H54 (cell line): ENCODE measurements at regions not wholly inside any gene's neighbourhood (a gene's known extent, or its start where the extent isn't known, plus 50 kb on each side); places are given as distances from the start of the nearest gene placed in this dataset.

ENCODE experiments used
- DNase-seq: peaks from one replicate; pipeline ENCODE4 v3.0.0; 2011; ENCODE audit warnings: low spot score, mixed read lengths; ENCODE audit not compliant: insufficient read length
- FAIRE-seq: peaks from 3 replicates; lab custom pipeline; 2011; peaks lifted over from hg19 to GRCh38; lab: Jason Lieb, UNC
- POLR2A ChIP-seq: IDR thresholded peaks from 2 replicates; pipeline ENCODE4 v1.6.1; 2011; ENCODE audit warnings: low read depth, mild to moderate bottlenecking, low read length

DNA sequence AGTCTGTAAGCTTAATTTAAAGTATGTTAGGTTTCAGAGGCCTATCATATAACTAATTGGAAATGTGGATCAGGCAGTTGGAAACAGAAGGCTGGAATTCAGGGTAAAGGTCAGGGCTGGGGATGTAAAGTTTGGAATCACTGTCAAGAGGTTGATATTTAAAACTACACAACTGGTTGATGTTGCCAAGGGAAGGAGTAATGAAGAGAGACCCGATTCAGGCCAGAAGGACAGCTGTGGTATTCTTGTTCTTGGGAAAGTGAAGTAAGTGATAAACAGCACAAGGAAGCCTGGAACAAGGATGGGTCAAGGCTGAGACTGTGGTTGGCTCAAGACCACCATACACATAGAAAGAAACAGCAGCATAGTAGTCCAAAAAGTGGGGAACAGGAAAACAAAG lies 654.2 kb downstream of the NTRK3 start:
- no peak for DNase-seq
- no peak for TF ChIP-seq POLR2A
- no peak for FAIRE-seq

- FAIRE-seq (no peak), DNase-seq (no peak)
- TF ChIP-seq POLR2A, result no peak
Measured at GRCh38 chr15:87599616-87600015, 656.9 kb downstream of the NTRK3 start.

- no peak for TF ChIP-seq POLR2A
- DNase-seq, result no peak
- no peak for FAIRE-seq
Measured at GRCh38 chr15:87597346-87598052, 659.0 kb downstream of the NTRK3 start.

DNA sequence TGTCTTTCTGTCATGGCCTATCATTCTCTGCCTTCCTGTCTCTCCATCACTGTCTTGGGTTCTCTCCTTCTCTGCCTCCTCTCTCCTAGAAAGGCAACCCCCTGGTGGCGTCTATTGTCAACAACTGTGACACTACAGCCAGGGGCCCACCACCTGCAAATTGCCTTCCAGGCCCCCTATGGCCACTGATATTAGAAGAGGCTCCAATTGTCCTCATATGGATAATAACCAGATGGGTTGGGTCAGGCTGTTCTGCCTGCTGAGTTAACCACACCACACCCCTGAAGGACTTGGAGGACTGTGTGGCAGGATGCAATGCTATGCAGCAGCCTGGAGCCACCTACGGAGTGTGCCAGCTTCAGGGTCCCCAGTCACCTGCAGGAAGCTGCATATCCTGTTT lies 665.0 kb downstream of the NTRK3 start:
- FAIRE-seq (no peak), DNase-seq (no peak)
- no peak for TF ChIP-seq POLR2A

GRCh38 chr15:87591042-87591441 lies 665.5 kb downstream of the NTRK3 start:
- DNase-seq (no peak), FAIRE-seq (no peak)
- TF ChIP-seq POLR2A, result no peak

DNA sequence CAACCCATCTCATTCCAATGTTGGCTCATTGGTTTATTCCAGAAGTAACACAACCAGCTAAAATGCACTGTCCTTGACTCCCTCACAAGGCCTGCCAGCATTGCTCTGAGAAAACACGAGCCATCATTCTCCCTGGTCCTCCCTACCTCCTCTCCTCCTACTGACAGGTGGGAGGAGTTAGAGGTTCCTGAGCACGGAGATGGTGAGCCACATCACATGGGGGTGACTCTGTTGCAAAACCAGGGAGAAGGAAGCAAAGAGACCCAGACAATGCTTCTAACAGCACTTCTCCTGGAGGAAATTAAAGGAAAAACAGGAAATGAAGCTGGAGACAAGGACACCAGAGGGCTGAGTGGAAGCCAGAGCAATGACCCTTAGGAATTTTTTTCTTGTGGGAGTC lies 667.4 kb downstream of the NTRK3 start:
- DNase-seq, result no peak
- TF ChIP-seq POLR2A, result no peak
- no peak for FAIRE-seq

DNA sequence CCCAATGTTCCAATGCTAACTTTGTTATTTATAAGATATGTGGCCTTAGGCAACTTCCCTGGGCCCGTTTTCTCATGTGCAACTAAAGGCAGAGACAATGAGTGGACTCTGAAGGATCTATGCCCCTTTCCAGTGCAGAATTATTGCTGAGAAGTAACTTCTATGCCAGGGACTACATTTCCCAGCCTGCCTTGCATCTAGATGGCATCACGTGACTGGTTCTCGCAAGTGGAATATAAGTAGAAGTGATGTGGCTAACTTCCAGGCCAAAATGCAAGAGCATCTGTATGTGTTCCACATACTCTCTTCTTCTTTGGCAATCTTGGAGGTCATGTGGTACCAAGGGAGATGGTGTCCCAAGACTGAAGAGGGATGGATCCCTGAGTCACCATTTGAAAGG lies 674.4 kb downstream of the NTRK3 start:
- FAIRE-seq (no peak), DNase-seq (no peak)
- no peak for TF ChIP-seq POLR2A

DNA sequence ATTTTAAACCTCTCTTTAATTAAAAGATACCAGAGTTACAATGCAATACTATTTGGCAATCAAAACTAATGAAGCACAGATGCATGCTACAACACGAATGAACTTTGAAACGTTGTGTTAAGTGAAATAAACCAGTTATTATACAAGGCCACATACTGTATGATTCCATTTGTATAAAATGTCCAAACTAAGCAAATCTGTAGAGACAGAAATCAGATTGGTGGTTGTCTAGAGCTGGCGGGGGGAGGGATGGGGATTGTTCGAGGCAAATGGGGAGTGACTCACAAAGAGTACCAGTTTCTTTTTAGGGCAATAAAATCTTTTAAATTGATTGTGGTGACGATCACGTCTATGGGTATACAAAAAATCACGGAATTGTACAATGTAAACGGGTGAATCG lies 677.0 kb downstream of the NTRK3 start:
- FAIRE-seq (no peak), DNase-seq (no peak)
- TF ChIP-seq POLR2A, result no peak

- TF ChIP-seq POLR2A, result no peak
- no peak for DNase-seq
- FAIRE-seq, result no peak
Measured at GRCh38 chr15:87578776-87579175, 677.8 kb downstream of the NTRK3 start.

- FAIRE-seq, result no peak
Measured at GRCh38 chr15:87577336-87577735, 679.2 kb downstream of the NTRK3 start.

DNA sequence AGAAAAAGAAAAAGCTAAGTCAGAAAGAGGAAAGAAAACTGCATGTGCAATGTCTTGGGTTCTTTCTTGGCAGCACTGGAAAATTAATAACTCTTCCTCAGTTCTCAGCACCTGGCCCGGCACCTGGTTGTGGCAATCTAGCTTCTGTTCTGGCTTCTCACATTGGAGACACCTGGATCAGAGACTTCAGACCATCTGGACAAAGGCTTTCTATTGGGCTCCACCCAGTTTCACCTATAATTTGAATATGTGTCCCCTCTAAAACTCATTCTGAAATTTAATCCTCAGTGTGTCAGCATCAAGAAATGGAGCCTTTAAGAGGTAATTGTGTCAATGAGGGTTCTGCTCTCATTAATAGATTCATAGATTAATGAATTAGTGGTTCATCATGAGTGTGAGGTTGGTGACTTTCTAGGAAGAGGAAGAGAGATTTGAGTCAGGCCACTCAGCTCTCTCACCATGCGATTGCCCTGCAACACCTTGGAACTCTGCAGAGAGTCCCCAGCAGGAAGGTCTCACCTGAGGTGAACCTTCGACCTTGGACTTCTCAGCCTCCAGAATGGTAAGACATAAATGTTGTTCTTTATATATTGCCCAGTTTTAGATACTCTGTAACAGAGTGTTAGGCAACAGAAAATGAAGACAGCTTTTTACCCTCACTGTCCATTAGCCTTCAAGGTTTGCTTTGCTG lies 679.9 kb downstream of the NTRK3 start:
- FAIRE-seq, result no peak
- TF ChIP-seq POLR2A, result no peak
- no peak for DNase-seq

More at GRCh38 chr15:87577336-87577735, 679.2 kb downstream of the NTRK3 start:
- no peak for TF ChIP-seq POLR2A
- DNase-seq, result no peak

DNA sequence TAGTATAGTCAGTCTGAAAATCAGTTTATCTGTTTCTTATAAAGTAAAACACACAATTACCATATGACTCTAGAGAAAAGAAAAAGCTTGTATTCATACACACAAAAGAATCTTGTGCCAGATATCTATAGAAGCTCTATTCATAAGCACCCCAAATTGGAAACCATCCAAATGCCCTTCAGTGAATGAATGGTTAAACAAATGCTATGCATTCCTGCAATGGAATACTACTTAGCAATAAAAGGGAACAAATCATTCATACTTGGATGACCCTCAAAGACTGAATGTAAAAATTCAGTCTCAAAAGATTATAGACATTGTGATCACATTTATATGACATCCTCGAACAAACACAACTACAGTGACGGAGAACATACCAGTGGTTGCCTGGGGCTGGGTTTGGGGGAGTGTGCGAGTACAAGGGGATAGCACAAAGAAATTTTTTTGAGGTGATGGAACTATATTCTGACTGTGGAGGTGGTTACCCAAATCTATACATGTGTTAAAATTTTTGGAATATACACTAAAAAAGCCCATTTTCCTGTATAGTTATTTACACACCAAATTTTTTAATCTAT lies 680.6 kb downstream of the NTRK3 start:
- no peak for FAIRE-seq
- TF ChIP-seq POLR2A, result no peak
- no peak for DNase-seq

DNA sequence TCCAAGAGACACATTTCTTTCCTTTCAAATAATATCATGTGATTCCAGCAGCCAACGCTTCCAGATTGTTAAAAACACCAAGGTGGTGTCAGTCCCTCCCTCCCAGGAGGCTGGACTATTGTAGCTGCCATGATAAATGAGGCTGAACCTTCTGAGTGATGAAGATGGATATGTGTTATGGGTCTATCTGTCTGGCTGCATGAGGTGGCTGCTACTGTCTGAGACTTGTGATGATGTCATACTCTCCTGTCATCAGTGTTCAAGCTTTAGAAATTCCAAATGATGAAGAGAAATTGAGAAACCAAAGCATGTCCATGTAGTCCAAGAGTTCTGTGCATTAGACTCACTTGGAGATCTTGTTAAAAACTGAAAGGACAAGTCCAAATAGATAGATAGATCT lies 683.0 kb downstream of the NTRK3 start:
- no peak for TF ChIP-seq POLR2A
- FAIRE-seq (no peak), DNase-seq (no peak)

- TF ChIP-seq POLR2A, result no peak
- no peak for FAIRE-seq
- no peak for DNase-seq
Measured at GRCh38 chr15:87573039-87573438, 683.5 kb downstream of the NTRK3 start.
